Liver (tissue), 8 donors: ENCODE measurements at regions not wholly inside any gene's neighbourhood (a gene's known extent, or its start where the extent isn't known, plus 50 kb on each side); places are given as distances from the start of the nearest gene placed in this dataset.

Source experiments
- DNase-seq: peaks from one replicate; pipeline ENCODE4 v3.0.0-alpha.2; 2017; ENCODE audit warnings: low spot score
- H3K27ac ChIP-seq, 2 donors: one replicate each; pipeline ENCODE4 v1.7.0; 2013; ENCODE audit warnings: inconsistent platforms in 2 of 2, low read length in 2 of 2, control low read depth in 1 of 2, low read depth in 1 of 2, mild to moderate bottlenecking in 1 of 2
- H3K27me3 ChIP-seq, 4 donors: one replicate each; pipeline versions ENCODE4 v1.6.1 to v1.7.0; 2013; ENCODE audit warnings: low read length in 3 of 4, inconsistent platforms in 1 of 4, mild to moderate bottlenecking in 1 of 4, moderate library complexity in 1 of 4; ENCODE audit not compliant: control insufficient read depth in 4 of 4, insufficient read depth in 4 of 4
- H3K36me3 ChIP-seq, 4 donors: one replicate each; pipeline versions ENCODE4 v1.6.1 to v1.7.0; 2013; ENCODE audit warnings: low read length in 3 of 4, mild to moderate bottlenecking in 3 of 4, low read depth in 1 of 4, moderate library complexity in 1 of 4; ENCODE audit not compliant: control insufficient read depth in 4 of 4, insufficient read depth in 3 of 4
- H3K4me1 ChIP-seq, 4 donors: one replicate each; pipeline versions ENCODE4 v1.6.1 to v1.7.0; 2013; ENCODE audit warnings: low read length in 3 of 4, mild to moderate bottlenecking in 3 of 4, moderate library complexity in 1 of 4; ENCODE audit not compliant: control insufficient read depth in 4 of 4, insufficient read depth in 4 of 4
- H3K4me3 ChIP-seq, 3 donors: one replicate each; pipeline versions ENCODE4 v1.6.1 to v1.7.0; 2013; ENCODE audit warnings: low read length in 3 of 3, control low read depth in 1 of 3, low read depth in 1 of 3, mild to moderate bottlenecking in 1 of 3
- H3K9ac ChIP-seq, 2 donors: one replicate each; pipeline ENCODE4 v1.7.0; 2013; ENCODE audit warnings: low read length in 2 of 2, mild to moderate bottlenecking in 2 of 2, moderate library complexity in 2 of 2, control low read depth in 1 of 2, low read depth in 1 of 2
- H3K9me3 ChIP-seq, 4 donors: one replicate each; pipeline versions ENCODE4 v1.6.1 to v1.7.0; 2013; ENCODE audit warnings: low read length in 3 of 4; ENCODE audit not compliant: control insufficient read depth in 4 of 4
- ATF3 ChIP-seq: IDR thresholded peaks from 2 replicates; pipeline ENCODE4 v1.6.1; 2016; ENCODE audit warnings: antibody characterized with exemption
- CTCF ChIP-seq: fragments of 150-350 bp; IDR thresholded peaks from 2 replicates; pipeline ENCODE4 v1.5.1; 2017; ENCODE audit warnings: improper control_type of control experiment, low read depth, low read length; ENCODE audit not compliant: missing input control
- FOXA1 ChIP-seq: IDR thresholded peaks from 2 replicates; pipeline ENCODE4 v1.6.1; 2016; ENCODE audit warnings: antibody characterized with exemption
- FOXA2 ChIP-seq: IDR thresholded peaks from 2 replicates; pipeline ENCODE4 v1.6.1; 2016; ENCODE audit warnings: antibody characterized with exemption
- GABPA ChIP-seq, 2 donors: IDR thresholded peaks in 1 of 2; conservative IDR thresholded peaks in 1 of 2; 2 replicates each; pipeline ENCODE4 v1.6.1; 2016; ENCODE audit warnings: antibody characterized with exemption in 2 of 2, mild to moderate bottlenecking in 1 of 2, moderate library complexity in 1 of 2
- HNF4A ChIP-seq, 2 donors: conservative IDR thresholded peaks; 2 replicates each; pipeline ENCODE4 v1.6.1; 2016; ENCODE audit warnings: antibody characterized with exemption in 2 of 2, mild to moderate bottlenecking in 2 of 2
- HNF4G ChIP-seq: IDR thresholded peaks from 2 replicates; pipeline ENCODE4 v1.6.1; 2016; ENCODE audit warnings: antibody characterized with exemption
- JUND ChIP-seq, 2 donors: IDR thresholded peaks; 2 replicates each; pipeline ENCODE4 v1.6.1; 2016; ENCODE audit warnings: antibody characterized with exemption in 2 of 2
- NR2F2 ChIP-seq: IDR thresholded peaks from 2 replicates; pipeline ENCODE4 v1.6.1; 2016; ENCODE audit warnings: antibody characterized with exemption
- RAD21 ChIP-seq, 2 donors: IDR thresholded peaks; 2 replicates each; pipeline ENCODE4 v1.6.1; 2016; ENCODE audit warnings: antibody characterized with exemption in 2 of 2, mild to moderate bottlenecking in 2 of 2
- REST ChIP-seq: IDR thresholded peaks from 2 replicates; pipeline ENCODE4 v1.6.1; 2016; ENCODE audit warnings: antibody characterized with exemption, mild to moderate bottlenecking
- RXRA ChIP-seq, 2 donors: IDR thresholded peaks; 2 replicates each; pipeline ENCODE4 v1.6.1; 2017 to 2018; ENCODE audit warnings: antibody characterized with exemption in 2 of 2, mild to moderate bottlenecking in 1 of 2
- SP1 ChIP-seq: IDR thresholded peaks from 2 replicates; pipeline ENCODE4 v1.6.1; 2018; ENCODE audit warnings: antibody characterized with exemption, mild to moderate bottlenecking
- TAF1 ChIP-seq: conservative IDR thresholded peaks from 2 replicates; pipeline ENCODE4 v1.6.1; 2016; ENCODE audit warnings: antibody characterized with exemption, mild to moderate bottlenecking
- YY1 ChIP-seq: IDR thresholded peaks from 2 replicates; pipeline ENCODE4 v1.6.1; 2016; ENCODE audit warnings: antibody characterized with exemption, mild to moderate bottlenecking
- ZBTB33 ChIP-seq: IDR thresholded peaks from 2 replicates; pipeline ENCODE4 v1.6.1; 2016; ENCODE audit warnings: antibody characterized with exemption
- WGBS: extraction: QIAGEN DNeasy Blood & Tissue Kit; methylation state at CpG from one replicate; pipeline ENCODE4 v1.1.7; 2013; 5-methylcytosine and 5-hydroxymethylcytosine counted together
- donor health status: healthy.
- donor health status: healthy.
- donor health status: healthy.
- donor health status: healthy.
- donor health status: healthy.

GRCh38 chr3:164812042-164812441 lies 266.3 kb downstream of the SI start:
- Histone ChIP-seq H3K4me1 (no peaks in the 10 kb centered on the region), H3K36me3 (no peaks in the 10 kb centered on the region), H3K4me3 (no peak overlapping the region), H3K27ac (no peak overlapping the region), H3K9ac (no peak overlapping the region), H3K27me3 (no peaks in the 10 kb centered on the region), H3K9me3 (no peaks in the 10 kb centered on the region)
- 92% methylated on average over 6 of the region's 6 CpGs for WGBS
- no peak for DNase-seq
- TF ChIP-seq RAD21 (IDR thresholded peaks at IDR 0.05) (no peak), HNF4G (no peak), GABPA (IDR thresholded peaks at IDR 0.05 in 1 of 2, conservative IDR thresholded peaks at IDR 0.05 in 1 of 2) (no peak), ATF3 (no peak), FOXA1 (no peak)

- Histone ChIP-seq H3K9ac (no peak overlapping the region), H3K36me3 (no peaks in the 10 kb centered on the region), H3K9me3 (no peaks in the 10 kb centered on the region), H3K4me3 (no peak overlapping the region), H3K27ac (no peak overlapping the region), H3K27me3 (no peaks in the 10 kb centered on the region), H3K4me1 (no peaks in the 10 kb centered on the region)
- DNase-seq: no peak
- TF ChIP-seq RAD21 (IDR thresholded peaks at IDR 0.05) (peak; percentile 44 to 67), CTCF (peak; percentile 5), SP1 (no peak)
- 70% methylated on average over 2 of the region's 2 CpGs for WGBS
Observed at GRCh38 chr3:164806188-164806587, 272.1 kb downstream of the SI start.

GRCh38 chr3:164794099-164794498 lies 284.2 kb downstream of the SI start:
- no peak for DNase-seq
- Histone ChIP-seq H3K27me3 (no peaks in the 10 kb centered on the region), H3K9me3 (no peaks in the 10 kb centered on the region), H3K36me3 (no peaks in the 10 kb centered on the region), H3K4me3 (no peak overlapping the region), H3K4me1 (no peaks in the 10 kb centered on the region), H3K9ac (no peak overlapping the region), H3K27ac (no peak overlapping the region)
- WGBS: 74% methylated on average over 1 of the region's 1 CpG
- TF ChIP-seq ZBTB33 (no peak), JUND (IDR thresholded peaks at IDR 0.05) (no peak), HNF4A (conservative IDR thresholded peaks at IDR 0.05) (no peak), RAD21 (IDR thresholded peaks at IDR 0.05) (no peak), REST (no peak), NR2F2 (no peak), RXRA (IDR thresholded peaks at IDR 0.05) (no peak), SP1 (no peak), TAF1 (no peak), YY1 (no peak), HNF4G (no peak), FOXA1 (no peak), FOXA2 (no peak), ATF3 (no peak), GABPA (IDR thresholded peaks at IDR 0.05 in 1 of 2, conservative IDR thresholded peaks at IDR 0.05 in 1 of 2) (no peak)
